Endothelial cell (in vitro differentiated cells): ENCODE measurements at regions not wholly inside any gene's neighbourhood (a gene's known extent, or its start where the extent isn't known, plus 50 kb on each side); places are given as distances from the start of the nearest gene placed in this dataset.

Experiments used
- DNase-seq: peaks from one replicate; pipeline ENCODE4 v3.0.0; 2021; ENCODE audit warnings: low spot score
- H3K27ac Mint-ChIP-seq: one replicate; pipeline ENCODE4 v1.8.0; 2021; ENCODE audit warnings: mixed read lengths, inconsistent platforms; ENCODE audit not compliant: unreplicated experiment
- H3K27me3 Mint-ChIP-seq: one replicate; pipeline ENCODE4 v1.8.0; 2021; ENCODE audit warnings: mild to moderate bottlenecking, moderate library complexity, mixed read lengths, inconsistent platforms; ENCODE audit not compliant: unreplicated experiment
- H3K36me3 Mint-ChIP-seq: one replicate; pipeline ENCODE4 v1.8.0; 2021; ENCODE audit warnings: mild to moderate bottlenecking, low read depth, mixed read lengths, inconsistent platforms; ENCODE audit not compliant: unreplicated experiment
- H3K4me1 Mint-ChIP-seq: one replicate; pipeline ENCODE4 v1.8.0; 2021; ENCODE audit warnings: mild to moderate bottlenecking, mixed read lengths, inconsistent platforms; ENCODE audit not compliant: unreplicated experiment
- H3K4me3 Mint-ChIP-seq: one replicate; pipeline ENCODE4 v1.8.0; 2021; ENCODE audit warnings: mild to moderate bottlenecking, mixed read lengths, inconsistent platforms; ENCODE audit not compliant: unreplicated experiment
- H3K9me3 Mint-ChIP-seq: one replicate; pipeline ENCODE4 v1.8.0; 2021; ENCODE audit warnings: mixed read lengths, inconsistent platforms; ENCODE audit not compliant: unreplicated experiment
- TF ChIP-seq, protein P1 (sequence below): fragments of 200-600 bp; sonication (generic); IDR thresholded peaks from one replicate; pipeline ENCODE4 v1.5.0; 2021; ENCODE audit warnings: antibody characterized with exemption; ENCODE audit not compliant: unreplicated experiment

DNA sequence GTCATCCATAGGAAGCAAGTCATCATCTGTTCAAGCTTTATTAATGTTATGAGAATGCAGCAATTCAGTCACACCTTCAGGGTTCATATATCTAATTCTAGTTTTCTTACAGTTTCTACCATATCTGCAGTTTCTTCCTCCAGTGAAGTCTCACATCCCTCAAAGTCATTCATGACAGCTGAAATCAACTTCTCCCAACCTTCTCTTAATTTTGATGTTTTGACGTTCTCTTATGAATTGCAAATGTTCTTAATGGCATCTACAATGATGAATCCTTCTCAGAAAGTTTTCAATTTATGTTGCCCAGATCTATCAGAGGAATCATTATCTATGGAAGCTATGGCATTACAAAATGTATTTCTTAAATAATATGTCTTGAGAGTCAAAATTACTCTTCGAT is 210.4 kb upstream of the ZBTB20 start:
- Mint-ChIP-seq H3K27me3 (no peaks in the 10 kb centered on the region), H3K36me3 (no peaks in the 10 kb centered on the region), H3K4me3 (no peak overlapping the region), H3K9me3 (no peaks in the 10 kb centered on the region), H3K4me1 (no peaks in the 10 kb centered on the region), H3K27ac (no peak overlapping the region)
- DNase-seq: no peak
- TF ChIP-seq, protein P1, sequence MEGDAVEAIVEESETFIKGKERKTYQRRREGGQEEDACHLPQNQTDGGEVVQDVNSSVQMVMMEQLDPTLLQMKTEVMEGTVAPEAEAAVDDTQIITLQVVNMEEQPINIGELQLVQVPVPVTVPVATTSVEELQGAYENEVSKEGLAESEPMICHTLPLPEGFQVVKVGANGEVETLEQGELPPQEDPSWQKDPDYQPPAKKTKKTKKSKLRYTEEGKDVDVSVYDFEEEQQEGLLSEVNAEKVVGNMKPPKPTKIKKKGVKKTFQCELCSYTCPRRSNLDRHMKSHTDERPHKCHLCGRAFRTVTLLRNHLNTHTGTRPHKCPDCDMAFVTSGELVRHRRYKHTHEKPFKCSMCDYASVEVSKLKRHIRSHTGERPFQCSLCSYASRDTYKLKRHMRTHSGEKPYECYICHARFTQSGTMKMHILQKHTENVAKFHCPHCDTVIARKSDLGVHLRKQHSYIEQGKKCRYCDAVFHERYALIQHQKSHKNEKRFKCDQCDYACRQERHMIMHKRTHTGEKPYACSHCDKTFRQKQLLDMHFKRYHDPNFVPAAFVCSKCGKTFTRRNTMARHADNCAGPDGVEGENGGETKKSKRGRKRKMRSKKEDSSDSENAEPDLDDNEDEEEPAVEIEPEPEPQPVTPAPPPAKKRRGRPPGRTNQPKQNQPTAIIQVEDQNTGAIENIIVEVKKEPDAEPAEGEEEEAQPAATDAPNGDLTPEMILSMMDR: no peak

DNA sequence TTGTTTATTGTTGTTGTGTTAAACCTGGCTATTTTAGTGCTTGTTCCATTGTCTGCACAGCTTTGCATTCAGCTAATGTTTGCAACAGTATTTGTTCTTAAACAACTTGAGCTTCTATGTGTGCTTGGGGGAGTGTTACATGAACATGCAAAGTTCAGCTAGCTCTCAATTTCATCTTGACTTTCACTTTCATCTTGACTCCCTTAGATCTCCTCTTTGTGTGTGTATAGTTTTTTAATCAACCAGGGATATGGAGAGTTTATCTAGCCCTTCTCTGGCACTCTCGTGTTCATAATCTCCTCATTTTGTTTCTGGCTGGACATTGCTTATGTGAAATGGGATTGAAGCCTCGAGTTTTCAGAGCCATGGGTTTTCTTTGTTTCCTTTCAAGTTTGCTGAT is 212.4 kb upstream of the ZBTB20 start:
- Mint-ChIP-seq H3K36me3 (no peaks in the 10 kb centered on the region), H3K9me3 (no peaks in the 10 kb centered on the region), H3K27me3 (no peaks in the 10 kb centered on the region), H3K4me3 (no peak overlapping the region), H3K27ac (no peak overlapping the region), H3K4me1 (no peaks in the 10 kb centered on the region)
- TF ChIP-seq, protein P1: no peak
- no peak for DNase-seq

DNA sequence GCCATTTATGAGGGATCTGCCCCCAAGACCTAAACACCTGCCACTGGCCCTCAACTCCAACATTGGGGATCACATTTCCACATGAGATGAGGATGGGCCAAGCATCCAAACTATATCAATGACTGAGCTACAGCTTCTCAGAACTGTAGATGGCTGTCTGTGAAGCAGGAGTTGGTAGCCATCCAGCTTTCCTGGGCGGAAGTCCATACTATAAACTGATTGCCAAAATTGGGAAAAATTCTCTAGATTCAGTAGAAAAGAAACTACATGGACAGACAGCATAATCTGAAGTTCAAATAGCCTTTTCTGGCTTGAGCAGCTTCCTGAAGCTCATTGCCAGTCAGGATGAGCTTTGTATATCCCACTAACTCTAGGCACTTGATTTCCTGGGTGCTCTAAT is 214.7 kb upstream of the ZBTB20 start:
- Mint-ChIP-seq H3K9me3 (no peaks in the 10 kb centered on the region), H3K4me1 (no peaks in the 10 kb centered on the region), H3K27ac (no peak overlapping the region), H3K36me3 (no peaks in the 10 kb centered on the region), H3K27me3 (no peaks in the 10 kb centered on the region), H3K4me3 (no peak overlapping the region)
- no peak for DNase-seq
- TF ChIP-seq, protein P1: no peak

DNA sequence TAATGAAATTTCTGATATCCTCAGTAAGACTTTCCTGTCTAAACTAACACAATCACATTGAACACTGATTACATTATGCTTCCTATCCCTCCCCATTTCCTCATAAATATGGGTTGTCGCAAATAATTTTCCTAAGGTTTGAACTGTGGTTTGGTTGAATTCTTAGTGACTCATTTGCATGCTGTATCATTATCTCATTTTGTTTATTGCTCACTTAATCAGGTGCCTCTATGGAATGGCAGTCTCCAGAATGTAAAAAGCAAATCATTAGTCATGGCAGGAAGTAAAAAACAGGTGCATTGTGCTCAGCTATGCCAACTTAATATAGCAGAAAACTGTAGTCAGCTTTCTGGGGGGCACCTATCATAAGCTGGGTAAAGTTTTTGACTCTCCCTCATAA is 216.0 kb upstream of the ZBTB20 start:
- Mint-ChIP-seq H3K9me3 (no peaks in the 10 kb centered on the region), H3K4me1 (no peaks in the 10 kb centered on the region), H3K4me3 (no peak overlapping the region), H3K36me3 (no peaks in the 10 kb centered on the region), H3K27ac (no peak overlapping the region), H3K27me3 (no peaks in the 10 kb centered on the region)
- TF ChIP-seq, protein P1: no peak
- DNase-seq: no peak

DNA sequence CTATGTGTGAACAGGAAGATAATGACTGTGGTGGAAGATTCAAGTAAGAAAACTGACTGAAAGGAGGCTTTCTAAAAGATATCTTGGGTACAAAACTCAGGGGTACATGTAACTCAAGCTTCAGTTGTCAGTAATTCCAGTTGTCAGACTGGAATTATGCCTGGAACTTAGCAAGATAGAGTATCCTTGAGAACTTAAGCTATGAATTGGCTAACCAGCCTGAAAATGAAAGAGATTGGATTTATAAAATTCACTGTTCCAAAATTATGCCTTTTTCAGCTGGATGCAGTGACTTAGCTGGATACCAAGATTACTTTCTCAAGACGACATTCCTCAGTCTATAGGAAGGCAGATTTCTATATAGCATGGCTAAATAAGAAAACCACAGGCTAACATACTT is 221.9 kb upstream of the ZBTB20 start:
- H3K27ac Mint-ChIP-seq: no peak overlapping the region
- no peaks in the 10 kb centered on the region for H3K9me3 Mint-ChIP-seq
- TF ChIP-seq, protein P1: no peak
- no peak for DNase-seq
- H3K4me3 Mint-ChIP-seq: no peak overlapping the region
- no peaks in the 10 kb centered on the region for H3K36me3 Mint-ChIP-seq
- no peaks in the 10 kb centered on the region for H3K27me3 Mint-ChIP-seq
- no peaks in the 10 kb centered on the region for H3K4me1 Mint-ChIP-seq
